HCT116 (cell line): ENCODE measurements at regions not wholly inside any gene's neighbourhood (a gene's known extent, or its start where the extent isn't known, plus 50 kb on each side); places are given as distances from the start of the nearest gene placed in this dataset.

Experiments used
- ZNF274 ChIP-seq: fragments of 200-500 bp; sonication (Bioruptor generic); IDR thresholded peaks from 2 replicates; pipeline ENCODE4 v1.6.1; 2014; ENCODE audit warnings: mild to moderate bottlenecking, low read depth, low read length, inconsistent platforms
- TF ChIP-seq, protein P1 (sequence below), 3 experiments: fragments of 200-600 bp in 1 of 3; sonication (generic) in 1 of 3; IDR thresholded peaks in 2 of 3; conservative IDR thresholded peaks in 1 of 3; 2 replicates each; pipeline ENCODE4 v1.5.1; 2012 to 2017; ENCODE audit warnings: low read depth in 2 of 3, low read length in 2 of 3, antibody characterized with exemption in 1 of 3, borderline replicate concordance in 1 of 3, control low read depth in 1 of 3, mild to moderate bottlenecking in 1 of 3, mixed read lengths in 1 of 3, mixed run types in 1 of 3, moderate library complexity in 1 of 3; ENCODE audit not compliant: insufficient read depth in 1 of 3

GRCh38 chr3:135699741-135700140 is 265.8 kb upstream of the PPP2R3A start:
- TF ChIP-seq, protein P1, sequence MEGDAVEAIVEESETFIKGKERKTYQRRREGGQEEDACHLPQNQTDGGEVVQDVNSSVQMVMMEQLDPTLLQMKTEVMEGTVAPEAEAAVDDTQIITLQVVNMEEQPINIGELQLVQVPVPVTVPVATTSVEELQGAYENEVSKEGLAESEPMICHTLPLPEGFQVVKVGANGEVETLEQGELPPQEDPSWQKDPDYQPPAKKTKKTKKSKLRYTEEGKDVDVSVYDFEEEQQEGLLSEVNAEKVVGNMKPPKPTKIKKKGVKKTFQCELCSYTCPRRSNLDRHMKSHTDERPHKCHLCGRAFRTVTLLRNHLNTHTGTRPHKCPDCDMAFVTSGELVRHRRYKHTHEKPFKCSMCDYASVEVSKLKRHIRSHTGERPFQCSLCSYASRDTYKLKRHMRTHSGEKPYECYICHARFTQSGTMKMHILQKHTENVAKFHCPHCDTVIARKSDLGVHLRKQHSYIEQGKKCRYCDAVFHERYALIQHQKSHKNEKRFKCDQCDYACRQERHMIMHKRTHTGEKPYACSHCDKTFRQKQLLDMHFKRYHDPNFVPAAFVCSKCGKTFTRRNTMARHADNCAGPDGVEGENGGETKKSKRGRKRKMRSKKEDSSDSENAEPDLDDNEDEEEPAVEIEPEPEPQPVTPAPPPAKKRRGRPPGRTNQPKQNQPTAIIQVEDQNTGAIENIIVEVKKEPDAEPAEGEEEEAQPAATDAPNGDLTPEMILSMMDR (IDR thresholded peaks at IDR 0.05 in 2 of 3, conservative IDR thresholded peaks at IDR 0.05 in 1 of 3; ENCODE audit: borderline replicate concordance in 1 of 3, insufficient read depth in 1 of 3, low read depth in 2 of 3, low read length in 2 of 3): no peak
- TF ChIP-seq ZNF274: no peak
